ENCODE measurements at regions not wholly inside any gene's neighbourhood (a gene's known extent, or its start where the extent isn't known, plus 50 kb on each side); places are given as distances from the start of the nearest gene placed in this dataset.

GRCh38 chr18:51255693-51256092 lies 58.2 kb upstream of the MEX3C start:
- TF ChIP-seq POLR2A (IDR thresholded peaks at IDR 0.05): no peak
- TF ChIP-seq, protein P1, sequence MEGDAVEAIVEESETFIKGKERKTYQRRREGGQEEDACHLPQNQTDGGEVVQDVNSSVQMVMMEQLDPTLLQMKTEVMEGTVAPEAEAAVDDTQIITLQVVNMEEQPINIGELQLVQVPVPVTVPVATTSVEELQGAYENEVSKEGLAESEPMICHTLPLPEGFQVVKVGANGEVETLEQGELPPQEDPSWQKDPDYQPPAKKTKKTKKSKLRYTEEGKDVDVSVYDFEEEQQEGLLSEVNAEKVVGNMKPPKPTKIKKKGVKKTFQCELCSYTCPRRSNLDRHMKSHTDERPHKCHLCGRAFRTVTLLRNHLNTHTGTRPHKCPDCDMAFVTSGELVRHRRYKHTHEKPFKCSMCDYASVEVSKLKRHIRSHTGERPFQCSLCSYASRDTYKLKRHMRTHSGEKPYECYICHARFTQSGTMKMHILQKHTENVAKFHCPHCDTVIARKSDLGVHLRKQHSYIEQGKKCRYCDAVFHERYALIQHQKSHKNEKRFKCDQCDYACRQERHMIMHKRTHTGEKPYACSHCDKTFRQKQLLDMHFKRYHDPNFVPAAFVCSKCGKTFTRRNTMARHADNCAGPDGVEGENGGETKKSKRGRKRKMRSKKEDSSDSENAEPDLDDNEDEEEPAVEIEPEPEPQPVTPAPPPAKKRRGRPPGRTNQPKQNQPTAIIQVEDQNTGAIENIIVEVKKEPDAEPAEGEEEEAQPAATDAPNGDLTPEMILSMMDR (IDR thresholded peaks at IDR 0.05): no peak

All from ovary (tissue), 3 donors.